ENCODE measurements at regions not wholly inside any gene's neighbourhood (a gene's known extent, or its start where the extent isn't known, plus 50 kb on each side); places are given as distances from the start of the nearest gene placed in this dataset.

DNA sequence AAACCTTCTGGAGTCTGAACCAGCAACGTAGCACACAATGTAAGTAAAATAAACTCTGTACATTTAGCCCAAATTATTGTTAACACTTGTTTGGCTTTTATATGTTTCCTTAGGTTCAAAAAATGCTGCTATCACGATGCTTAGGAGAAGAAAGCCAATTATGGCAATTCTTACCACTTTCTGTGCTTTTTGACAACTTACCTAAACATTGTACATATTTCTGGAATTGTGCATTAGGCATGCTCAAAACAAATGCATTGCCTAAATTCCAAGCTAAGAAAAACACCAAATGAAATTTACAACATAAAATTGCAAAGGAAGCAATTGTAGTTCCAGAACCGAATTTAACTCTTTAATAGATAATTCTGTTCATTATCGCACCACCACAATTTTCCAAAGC lies 585.6 kb upstream of the DSEL start (continued):
- no peak for TF ChIP-seq PHF8 (conservative IDR thresholded peaks at IDR 0.05; ENCODE audit: low read depth, low read length)
- no peak for TF ChIP-seq BRCA1 (IDR thresholded peaks at IDR 0.05; ENCODE audit: low read depth, low read length)
- TF ChIP-seq, protein P1, sequence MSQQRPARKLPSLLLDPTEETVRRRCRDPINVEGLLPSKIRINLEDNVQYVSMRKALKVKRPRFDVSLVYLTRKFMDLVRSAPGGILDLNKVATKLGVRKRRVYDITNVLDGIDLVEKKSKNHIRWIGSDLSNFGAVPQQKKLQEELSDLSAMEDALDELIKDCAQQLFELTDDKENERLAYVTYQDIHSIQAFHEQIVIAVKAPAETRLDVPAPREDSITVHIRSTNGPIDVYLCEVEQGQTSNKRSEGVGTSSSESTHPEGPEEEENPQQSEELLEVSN (IDR thresholded peaks at IDR 0.05) = no peak
- TF ChIP-seq SIN3A (conservative IDR thresholded peaks at IDR 0.05 in 1 of 2, IDR thresholded peaks at IDR 0.05 in 1 of 2; ENCODE audit: low read depth in 1 of 2, low read length in 2 of 2) = no peak
- TF ChIP-seq RNF2 (IDR thresholded peaks at IDR 0.05; ENCODE audit: borderline replicate concordance, low read depth, low read length, missing control alignments, poor library complexity, severe bottlenecking) = no peak
